HG03066 (cell line): ENCODE measurements at regions not wholly inside any gene's neighbourhood (a gene's known extent, or its start where the extent isn't known, plus 50 kb on each side); places are given as distances from the start of the nearest gene placed in this dataset.

Experiments
- ATAC-seq: cut with Tn5 transposase; IDR thresholded peaks from one replicate; pipeline ENCODE4 v1.9.1; 2021; ENCODE audit warnings: low read depth; ENCODE audit not compliant: unreplicated experiment

DNA sequence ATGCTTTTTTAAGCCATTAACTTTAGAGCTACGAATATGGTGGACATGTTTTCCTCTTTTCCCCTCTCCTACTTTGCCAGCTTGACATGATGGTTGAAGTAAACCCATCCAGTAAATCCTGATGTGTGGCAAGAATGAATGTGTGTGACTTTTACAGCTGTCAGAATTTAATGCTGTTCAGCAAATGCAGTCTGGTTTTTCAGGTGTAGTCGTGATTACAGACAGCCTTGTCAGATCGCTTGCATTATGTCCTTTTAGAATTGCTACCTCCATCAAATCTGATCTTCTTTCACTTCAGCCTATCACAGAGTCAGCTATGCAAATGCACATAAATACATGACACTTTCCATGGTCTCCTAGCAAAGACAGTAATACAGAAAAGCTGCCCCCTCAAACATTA, 278.5 kb downstream of the FBXO15 start:
- no peak for ATAC-seq

DNA sequence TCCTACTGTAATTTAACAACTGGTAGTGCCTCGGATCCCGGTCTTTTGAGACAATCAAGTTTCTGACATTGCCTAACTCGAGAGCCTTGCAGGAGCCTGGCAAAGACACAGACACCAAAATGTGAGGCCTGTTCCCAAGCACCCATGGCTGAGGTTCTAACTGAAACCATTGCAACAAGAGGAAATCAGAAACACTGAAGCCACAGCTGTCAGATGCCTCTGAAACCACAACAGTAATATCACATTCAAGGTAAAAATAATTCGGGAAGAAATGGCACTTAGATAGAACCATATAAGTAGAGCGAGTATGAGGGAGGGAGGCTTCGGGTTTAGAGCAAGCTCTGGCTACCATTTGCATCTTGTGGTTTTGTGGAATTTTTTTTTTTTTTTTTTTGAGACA, 285.9 kb downstream of the FBXO15 start:
- no peak for ATAC-seq

DNA sequence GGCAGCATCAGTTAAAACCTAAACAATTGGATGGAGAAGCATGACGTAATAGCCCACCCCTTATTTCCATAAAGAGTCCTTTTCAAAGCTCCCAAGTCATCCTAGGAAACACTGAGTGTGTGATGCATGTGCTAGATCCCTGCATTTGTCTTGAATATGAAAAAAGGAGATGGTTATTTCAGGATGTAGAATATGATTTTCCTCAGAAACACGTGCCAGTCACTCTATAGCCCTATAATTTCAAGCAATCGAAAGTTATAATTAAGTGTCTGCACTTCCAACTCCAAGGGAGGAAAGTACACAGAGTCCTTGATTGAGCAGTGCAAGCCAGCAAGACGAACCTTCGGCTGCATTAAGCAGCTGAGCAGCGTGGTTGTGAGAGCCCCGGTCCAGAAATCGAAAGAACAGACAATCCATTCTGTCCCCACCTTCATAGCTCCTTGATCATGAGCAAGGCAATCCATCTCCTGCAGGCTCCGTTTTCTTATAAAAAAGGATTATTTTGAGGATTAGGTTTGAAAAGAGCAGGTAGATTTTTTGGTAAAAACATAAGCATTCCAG, 287.7 kb downstream of the FBXO15 start:
- ATAC-seq: no peak

DNA sequence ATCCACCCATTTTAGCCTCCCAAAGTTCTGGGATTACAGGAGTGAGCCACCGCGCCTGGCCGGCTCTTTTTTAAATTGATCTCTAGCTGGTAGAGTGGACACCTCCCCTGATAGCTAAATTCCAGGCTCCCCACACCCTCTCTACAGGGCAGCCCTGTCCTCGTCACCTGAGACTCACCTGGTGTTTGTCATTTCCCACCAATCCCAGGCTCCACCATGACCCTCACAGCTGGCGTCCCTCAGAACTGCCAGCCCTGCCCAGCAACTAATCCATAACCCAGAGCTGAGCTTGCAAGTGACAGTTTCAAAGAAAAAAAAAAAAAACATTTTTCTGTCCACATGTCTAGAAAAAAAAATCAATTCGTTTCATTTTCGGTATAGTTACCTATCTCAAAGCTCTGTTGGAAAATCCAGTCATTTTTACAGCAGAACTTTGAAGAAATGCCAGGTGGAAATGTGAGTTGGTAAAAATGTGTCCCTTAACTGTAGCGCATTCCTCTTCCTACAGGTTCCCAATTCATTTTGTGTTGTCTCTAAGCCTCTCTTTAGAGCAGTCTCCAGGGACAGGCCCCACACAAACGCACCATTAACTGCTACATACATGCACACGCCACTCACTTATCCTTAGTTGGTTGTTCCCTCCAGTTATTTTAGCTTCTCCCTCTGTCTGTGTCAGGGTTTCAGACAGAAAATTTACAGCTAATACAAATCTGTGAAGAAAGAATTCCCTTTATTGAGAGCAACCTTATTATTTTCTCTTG, 294.7 kb downstream of the FBXO15 start:
- no peak for ATAC-seq

DNA sequence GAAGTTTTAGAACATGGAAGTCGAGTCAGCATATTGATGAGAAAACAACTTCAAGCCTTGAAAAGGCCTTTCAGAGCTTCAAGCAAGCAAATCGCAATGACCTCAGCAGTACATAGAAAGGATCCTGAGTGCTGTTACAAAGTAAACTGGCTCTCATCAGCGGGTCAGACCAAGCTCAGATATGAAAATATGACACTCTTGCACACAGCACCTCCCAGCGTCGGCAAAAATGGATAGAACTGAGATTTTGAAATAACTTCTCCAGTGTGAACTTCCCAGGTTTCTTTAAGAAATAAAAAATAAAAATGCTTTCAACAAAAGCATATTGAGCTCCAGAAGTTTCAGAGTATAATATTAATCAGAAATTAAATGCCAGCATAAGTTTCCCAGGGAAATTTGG, 296.9 kb downstream of the FBXO15 start:
- no peak for ATAC-seq

DNA sequence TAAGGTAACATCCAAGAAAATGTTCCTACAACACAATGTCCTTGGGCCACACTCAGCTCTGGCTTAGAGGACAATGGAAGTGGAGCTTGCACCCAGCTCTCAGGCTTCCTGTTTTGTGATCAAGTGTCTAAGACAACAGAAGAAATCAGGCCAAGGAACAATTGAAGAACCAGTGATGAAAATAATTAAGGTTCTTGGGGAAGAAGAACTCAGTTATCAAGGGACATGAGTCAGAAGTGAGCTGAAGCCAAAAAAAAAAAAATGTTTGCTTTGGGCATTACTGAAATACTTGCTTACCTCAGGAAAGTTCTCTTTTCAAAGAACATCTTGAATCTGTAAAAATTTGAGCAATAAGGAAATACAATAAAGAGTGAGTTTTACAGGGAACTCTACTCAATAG, 299.0 kb downstream of the FBXO15 start:
- ATAC-seq: no peak

DNA sequence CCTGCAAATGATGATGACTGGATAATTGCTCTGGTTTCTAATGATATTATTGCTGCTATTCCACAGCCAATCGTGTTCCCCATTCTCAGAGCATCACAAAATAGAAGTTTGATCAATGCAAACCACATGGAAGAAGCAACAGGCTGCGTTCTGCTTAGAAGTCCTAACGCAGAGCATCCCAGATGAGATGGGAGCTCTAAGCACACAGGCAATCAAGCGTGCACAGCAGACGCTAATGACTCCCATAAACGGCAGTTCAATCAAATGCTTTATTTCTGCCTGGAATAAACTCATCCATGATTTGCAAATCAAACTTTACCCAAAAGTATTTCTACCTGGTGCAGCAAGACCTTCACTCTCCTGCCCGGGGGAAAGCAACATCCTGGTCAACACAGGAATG, 304.2 kb downstream of the FBXO15 start:
- ATAC-seq: no peak

DNA sequence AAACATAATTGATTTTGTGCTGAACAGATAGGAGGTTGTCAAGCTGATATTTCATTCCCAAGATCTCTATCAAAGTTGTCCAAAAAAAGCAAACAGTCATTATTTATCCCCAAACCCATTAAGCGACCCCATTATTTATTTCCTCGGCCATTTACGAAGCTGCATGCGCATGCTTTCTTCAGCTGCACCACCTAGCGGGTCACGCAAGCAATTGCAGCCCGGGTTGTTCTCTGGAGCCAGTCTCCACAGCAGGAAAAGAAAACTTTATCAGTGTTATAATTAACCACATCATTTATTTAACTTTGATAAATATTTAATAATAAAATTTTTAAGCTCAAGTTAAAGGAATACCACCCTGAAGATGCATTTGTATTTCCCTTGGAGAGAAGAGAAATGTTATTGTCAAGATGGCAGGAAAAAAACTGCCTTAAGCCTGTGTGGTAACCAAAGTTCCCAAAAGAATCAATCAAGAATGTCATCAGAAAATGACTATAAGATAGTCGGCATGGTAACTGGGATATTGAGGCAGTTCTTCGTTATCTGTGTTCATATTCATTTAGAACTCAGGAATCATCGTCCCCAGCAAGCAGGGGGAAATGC, 304.7 kb downstream of the FBXO15 start:
- peak; percentile 72 for ATAC-seq

DNA sequence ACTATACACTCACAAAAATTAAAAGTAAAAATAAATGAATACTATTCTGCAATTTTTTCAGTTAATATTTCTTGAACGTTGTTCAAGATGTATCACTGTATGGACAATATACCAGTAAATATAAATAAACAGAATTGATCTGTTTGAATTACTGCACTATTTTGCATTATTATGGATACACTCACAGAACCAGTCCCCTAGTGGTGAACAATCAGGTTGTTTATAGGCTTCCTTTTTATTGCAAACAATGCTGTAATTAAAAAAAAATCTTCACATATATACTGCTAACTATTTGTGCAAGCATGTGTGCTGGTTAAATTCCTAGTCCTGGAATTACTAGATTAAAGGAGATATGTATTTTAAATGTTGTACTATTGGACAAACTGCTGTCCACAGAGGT, 306.0 kb downstream of the FBXO15 start:
- ATAC-seq: no peak

DNA sequence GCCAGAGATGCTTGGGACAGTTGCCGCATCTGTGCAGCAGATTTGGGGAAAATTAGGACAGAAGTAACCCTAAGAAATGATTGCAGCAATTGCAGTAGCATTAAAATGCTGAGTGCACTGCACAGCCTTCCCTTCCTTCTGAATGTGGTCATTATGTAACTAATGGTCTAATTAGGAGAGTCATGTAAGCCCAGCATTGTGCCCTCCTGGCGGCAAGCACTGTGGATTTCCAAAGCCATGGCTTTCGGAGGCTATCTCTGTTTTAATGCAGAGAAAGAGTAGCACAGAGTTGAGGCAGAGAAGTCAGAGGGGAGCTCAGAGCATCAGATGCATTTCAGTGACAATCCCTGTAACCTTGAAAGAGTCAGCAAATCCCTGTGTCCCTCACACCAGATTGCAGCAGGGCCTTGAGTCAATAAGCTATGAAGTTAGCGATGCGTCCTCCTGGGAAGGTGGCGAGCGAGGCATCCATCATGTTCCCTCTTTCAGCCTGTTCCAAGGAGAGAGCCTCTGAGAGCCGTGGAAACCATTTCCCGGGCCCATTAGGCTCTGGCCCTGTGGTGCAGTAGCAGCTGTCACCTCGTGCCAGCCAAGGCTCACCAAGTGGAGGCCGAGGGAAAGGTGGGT, 307.2 kb downstream of the FBXO15 start:
- no peak for ATAC-seq

DNA sequence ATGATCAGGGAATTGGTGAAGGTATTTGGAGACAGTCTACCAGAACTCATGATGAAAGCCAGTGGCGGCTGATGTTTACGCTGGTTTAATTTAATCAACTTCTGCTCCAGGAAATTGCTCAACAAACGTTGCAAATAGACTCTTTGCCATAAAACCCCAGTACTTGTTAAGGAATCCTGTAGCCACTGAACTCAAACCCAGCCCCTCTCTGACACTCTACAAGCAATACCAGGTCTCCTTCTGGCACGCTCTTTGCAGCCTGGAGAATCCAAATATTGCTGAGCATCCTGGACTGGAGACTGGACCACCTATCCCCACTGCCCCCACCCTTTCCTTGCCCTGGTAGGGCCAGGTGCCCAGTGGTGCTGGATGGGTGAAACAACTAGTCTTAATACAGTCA, 308.2 kb downstream of the FBXO15 start:
- no peak for ATAC-seq

DNA sequence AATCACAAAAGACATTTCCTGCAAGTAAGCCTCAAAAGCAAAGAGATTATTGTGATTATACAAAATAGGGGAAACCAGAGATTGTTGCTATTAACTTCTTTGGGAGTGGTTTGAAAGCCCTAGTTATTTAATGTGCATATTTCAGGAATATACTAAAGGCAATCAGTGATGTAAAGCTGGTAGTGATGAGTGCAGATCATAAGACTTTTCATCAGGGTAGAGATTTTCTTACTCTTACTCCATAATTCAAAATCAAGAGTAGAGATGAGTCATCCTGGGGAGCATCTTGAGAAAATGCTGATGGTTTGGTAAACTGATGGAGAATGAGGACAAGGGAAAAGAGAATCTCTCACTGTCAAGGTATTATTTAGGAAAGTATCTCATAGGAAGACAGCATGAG, 309.5 kb downstream of the FBXO15 start:
- ATAC-seq: no peak

DNA sequence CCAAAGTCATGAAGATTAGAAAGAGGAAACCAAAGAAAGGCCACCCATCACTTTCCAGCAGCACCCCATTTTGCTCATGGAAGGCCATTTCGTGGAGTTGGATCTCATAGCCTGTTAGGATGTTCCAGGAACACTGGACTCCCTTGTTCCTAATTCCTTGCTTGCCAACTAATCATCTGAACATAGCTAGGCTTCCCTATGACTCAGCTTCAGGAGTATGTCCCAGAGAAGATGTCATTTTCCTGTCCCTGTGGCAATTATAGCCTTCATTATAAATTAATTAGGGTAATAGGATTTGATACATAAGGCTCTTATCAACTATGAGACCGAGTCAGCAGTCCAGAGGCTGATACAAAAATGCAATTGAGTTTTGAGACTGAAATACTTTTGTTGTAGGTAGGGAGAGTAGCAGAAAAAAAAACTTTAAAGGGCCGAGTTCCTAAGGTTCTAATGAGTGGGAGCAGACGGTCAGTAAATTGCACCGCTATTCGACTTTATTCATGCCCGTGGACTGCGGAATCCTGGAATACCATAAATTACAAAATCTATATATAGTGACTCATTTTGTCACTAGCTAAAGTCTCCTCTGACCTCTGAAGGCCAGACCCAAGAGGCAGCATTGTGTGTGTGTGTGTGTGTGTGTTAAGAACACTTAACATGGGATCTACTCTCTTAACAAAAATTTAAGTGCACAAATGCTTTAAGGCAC, 311.8 kb downstream of the FBXO15 start:
- ATAC-seq: no peak

DNA sequence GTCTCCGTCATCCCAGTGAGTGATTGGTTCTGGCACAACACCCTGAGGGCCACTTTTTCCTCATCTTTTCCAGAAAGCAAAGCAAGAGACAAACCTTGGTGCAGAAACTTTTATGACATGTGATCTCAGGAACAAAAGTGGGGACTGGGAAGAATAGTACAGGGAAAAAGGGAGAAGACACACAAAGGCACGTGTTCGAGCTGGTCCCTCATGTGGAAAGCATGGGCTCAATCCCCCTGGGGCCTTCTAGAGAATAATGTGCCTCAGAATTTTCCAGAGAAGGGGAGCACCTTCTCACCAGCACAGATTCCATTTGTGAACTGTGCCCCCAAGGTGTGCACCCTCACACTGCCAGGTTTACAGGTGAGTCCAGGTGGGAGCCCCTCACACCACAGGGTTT, 312.6 kb downstream of the FBXO15 start:
- no peak for ATAC-seq

DNA sequence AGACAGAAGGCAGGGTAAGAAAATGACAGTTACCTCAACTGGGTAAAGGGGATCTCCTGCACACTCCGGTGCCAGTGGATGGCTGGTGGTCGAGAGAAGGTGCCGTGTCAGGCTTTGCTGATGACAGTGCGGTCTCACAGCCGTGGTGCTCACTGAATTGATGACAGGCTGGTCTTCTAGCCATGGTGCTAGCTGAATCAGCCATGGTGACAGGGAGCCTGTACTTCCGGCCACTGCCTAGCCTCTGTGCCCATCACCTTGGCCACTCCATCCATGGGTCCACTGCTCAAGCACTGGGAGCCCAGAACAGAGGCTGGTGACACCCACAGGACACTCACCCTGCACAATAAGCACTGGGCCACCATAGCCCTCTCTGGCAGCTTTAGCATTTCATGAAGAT, 315.9 kb downstream of the FBXO15 start:
- ATAC-seq: no peak

DNA sequence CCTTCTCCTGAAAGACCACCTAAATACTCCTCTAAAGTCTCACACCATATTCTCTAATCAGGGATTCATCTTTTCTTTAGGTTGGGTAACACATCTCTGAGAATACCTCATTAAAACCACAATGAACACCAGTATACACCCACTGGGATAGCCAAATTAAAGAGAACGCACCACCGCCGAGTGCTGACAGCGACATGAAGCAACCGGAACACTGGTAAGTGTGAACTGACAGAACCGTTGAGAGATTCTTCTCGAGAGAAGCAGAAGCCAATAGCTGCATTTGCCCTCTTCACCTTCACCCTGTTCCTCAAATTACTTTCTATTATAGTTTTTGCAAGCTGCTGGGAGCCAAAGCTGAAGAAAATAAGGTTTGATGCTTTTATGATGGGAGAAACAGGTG, 318.5 kb downstream of the FBXO15 start:
- no peak for ATAC-seq

DNA sequence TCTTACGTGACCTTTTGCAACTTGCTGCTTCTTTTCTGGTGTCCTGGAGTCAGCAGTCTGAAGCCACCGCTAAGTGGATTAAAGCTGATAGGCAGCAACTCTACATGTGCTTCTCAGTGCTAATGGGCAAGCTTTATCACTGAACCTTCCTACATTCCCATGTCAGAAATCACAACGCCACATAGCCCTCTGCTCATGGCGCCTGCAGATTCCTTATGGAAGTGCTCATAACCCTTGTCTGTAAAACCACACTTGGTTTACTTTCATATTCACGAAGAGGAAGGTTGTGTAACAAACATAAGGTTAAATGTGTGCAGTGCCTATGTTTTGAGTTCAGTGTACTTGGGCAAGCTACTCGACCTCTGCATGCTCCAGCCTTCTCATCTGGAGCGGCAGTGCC, 319.8 kb downstream of the FBXO15 start:
- ATAC-seq: no peak

DNA sequence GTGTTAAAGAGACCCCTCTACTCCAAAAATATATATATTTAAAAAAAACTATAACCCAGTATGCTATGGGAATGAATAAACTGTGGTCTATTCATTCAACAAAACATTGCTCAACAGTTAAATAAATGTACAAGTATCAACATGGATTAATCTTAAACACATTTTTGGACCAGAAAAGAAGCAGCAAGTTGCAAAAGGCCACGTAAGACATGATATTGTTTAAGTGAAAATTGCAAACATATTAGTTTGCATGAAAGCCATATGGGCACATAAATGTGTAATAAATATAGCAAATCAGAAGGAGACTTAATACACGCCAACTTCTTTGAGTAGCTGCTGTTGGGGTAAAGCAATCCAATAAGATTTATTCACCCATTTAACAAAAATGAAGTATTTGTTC, 321.5 kb downstream of the FBXO15 start:
- ATAC-seq: no peak

DNA sequence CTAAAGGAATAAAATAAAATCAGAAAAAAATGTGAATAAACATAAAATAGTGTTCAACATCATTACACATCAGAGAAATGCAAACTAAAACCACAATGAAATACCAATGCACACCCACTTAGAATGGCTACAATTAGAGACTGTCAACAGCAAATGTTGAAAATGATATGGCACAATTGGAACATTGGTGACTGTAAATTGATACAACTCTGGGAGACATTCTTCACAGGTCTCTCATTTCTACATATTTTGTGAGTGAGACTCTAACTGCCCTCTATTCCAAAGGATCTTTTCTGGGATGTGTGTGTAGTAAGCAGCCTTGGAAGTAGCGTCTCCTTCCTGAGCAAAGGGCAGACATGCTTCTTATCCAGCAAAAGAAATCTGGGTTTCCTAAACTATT, 323.0 kb downstream of the FBXO15 start:
- no peak for ATAC-seq

DNA sequence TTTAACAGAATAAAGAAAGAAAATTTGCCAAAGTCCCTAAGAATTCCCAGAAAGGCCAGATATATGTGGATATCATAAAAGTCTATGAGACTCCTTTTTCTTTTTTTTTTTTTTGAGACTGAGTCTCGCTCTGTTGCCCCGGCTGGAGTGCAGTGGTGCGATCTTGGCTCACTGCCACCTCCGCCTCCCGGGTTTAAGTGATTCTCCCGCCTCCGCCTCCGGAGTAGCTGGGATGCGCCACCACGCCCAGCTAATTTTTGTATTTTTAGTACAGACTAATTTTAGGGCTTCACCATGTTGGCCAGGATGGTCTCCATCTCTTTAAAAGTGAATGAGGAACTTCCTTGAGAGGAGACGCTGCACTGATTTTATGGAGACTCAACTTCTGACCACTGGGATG, 335.2 kb downstream of the FBXO15 start:
- ATAC-seq: no peak

DNA sequence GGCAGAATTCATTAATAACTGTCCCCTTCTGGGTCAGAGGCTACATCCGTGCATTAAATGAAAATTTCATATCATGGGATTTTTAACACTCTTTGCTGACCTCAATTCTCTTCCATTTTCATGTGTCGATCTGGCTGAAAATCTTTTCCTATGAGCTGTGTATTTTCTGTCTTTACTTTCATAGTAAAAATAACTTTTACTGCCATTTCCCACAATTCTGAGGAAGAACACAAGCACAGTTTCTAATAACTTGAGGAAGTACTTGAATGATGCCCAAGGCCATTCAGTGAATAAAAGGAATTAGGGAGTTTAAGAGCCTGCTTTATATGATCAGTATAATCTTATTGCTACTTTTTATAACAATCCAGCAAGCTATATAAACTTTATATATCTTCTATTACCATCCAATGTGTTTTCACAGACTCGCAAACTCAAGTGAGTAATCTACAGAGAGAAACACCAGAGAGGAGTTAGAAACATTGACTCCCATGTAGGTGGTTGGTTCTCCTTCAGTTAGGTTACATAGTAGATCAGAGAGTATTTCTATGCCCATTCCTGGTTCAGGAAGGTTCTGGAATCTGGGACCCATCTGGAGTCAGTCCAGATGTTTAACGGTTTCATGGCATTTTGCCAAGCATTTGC, 340.0 kb downstream of the FBXO15 start:
- no peak for ATAC-seq
